HepG2 (cell line): ENCODE measurements at regions not wholly inside any gene's neighbourhood (a gene's known extent, or its start where the extent isn't known, plus 50 kb on each side); places are given as distances from the start of the nearest gene placed in this dataset.

ENCODE experiments used
- ATAC-seq: fragments of 200-7000 bp; cut with Tn5 transposase; 3 replicates; pipeline ENCODE4 v1.9.1; 2020; ENCODE audit warnings: mild to moderate bottlenecking, moderate library complexity
- BruUV-seq: library from RNA; stranded (reverse); fragments of 400-500 nt; replicated peaks from 2 replicates; lab custom pipeline; 2021; lab: Mats Ljungman, UMichigan
- CTCF ChIA-PET: fragments of 300-600 bp; formaldehyde crosslinking; extraction: SDS; loops from one replicate; lab custom pipeline; 2021; ENCODE audit warnings: low total read pairs, inconsistent platforms, low intra/inter-chr PET ratio; lab: Yijun Ruan, JAX
- POLR2A ChIA-PET: fragments of 350-600 bp; sonication (Branson Sonifier 250); formaldehyde crosslinking; loops from one replicate; lab custom pipeline; 2020; ENCODE audit warnings: antibody characterized with exemption, inconsistent platforms; lab: Yijun Ruan, JAX
- DNase-seq: peaks from one replicate; pipeline ENCODE4 v3.0.0-alpha.2; 2015; ENCODE audit warnings: low spot score
- FAIRE-seq: peaks from 3 replicates; lab custom pipeline; 2011; peaks lifted over from hg19 to GRCh38; lab: Jason Lieb, UNC
- H2AFZ ChIP-seq: one replicate; pipeline ENCODE4 v1.6.1; 2011; ENCODE audit warnings: low read length, inconsistent platforms
- H3K27ac ChIP-seq: fragments of 300-600 bp; 3 replicates; pipeline ENCODE4 v1.8.0; 2011; ENCODE audit warnings: mixed run types, mild to moderate bottlenecking, mixed read lengths, low read length, inconsistent platforms; ENCODE audit not compliant: insufficient read depth; ENCODE audit errors: extremely low read length
- H3K27me3 ChIP-seq, 2 experiments: fragments of 200-600 bp in 1 of 2; 2 replicates in 1 of 2; 3 replicates in 1 of 2; pipeline versions ENCODE4 v1.6.0 to v1.8.0; 2011; ENCODE audit warnings: low read length in 2 of 2, mild to moderate bottlenecking in 2 of 2, moderate library complexity in 2 of 2, inconsistent platforms in 1 of 2; ENCODE audit not compliant: insufficient read depth in 2 of 2, control insufficient read depth in 1 of 2
- H3K36me3 ChIP-seq, 2 experiments: fragments of 200-600 bp in 1 of 2; replicated peaks in 1 of 2; 2 replicates in 1 of 2; 3 replicates in 1 of 2; pipeline versions ENCODE4 v1.5.1 to v1.8.0; 2011; ENCODE audit warnings: low read length in 2 of 2, inconsistent platforms in 1 of 2; ENCODE audit not compliant: insufficient read depth in 2 of 2, control insufficient read depth in 1 of 2
- H3K4me1 ChIP-seq: 2 replicates; pipeline ENCODE4 v1.5.1; 2012; ENCODE audit warnings: low read length, inconsistent platforms; ENCODE audit not compliant: insufficient read depth
- H3K4me2 ChIP-seq: 2 replicates; pipeline ENCODE4 v1.6.0; 2011; ENCODE audit warnings: low read depth, low read length, inconsistent platforms
- H3K4me3 ChIP-seq, 3 experiments: fragments of 200-600 bp in 1 of 3; sonication (generic), shearing (Covaris generic) in 1 of 3; replicated peaks in 1 of 3; 2 replicates each; pipeline ENCODE4 v1.5.1; 2011 to 2016; ENCODE audit warnings: low read length in 3 of 3, inconsistent platforms in 2 of 3, low read depth in 2 of 3, mild to moderate bottlenecking in 2 of 3, control low read depth in 1 of 3, mixed read lengths in 1 of 3; ENCODE audit not compliant: insufficient read depth in 1 of 3
- H3K79me2 ChIP-seq: one replicate; pipeline ENCODE4 v1.6.1; 2011; ENCODE audit warnings: low read length, inconsistent platforms; ENCODE audit not compliant: insufficient read depth
- H3K9ac ChIP-seq: 2 replicates; pipeline ENCODE4 v1.6.0; 2011; ENCODE audit warnings: mild to moderate bottlenecking, low read depth, low read length, inconsistent platforms; ENCODE audit not compliant: insufficient read depth
- H3K9me3 ChIP-seq: 2 replicates; pipeline ENCODE4 v1.5.1; 2012; ENCODE audit warnings: mild to moderate bottlenecking, low read length
- H4K20me1 ChIP-seq: 2 replicates; pipeline ENCODE4 v1.6.0; 2011; ENCODE audit warnings: inconsistent platforms, mild to moderate bottlenecking, low read length, moderate library complexity; ENCODE audit not compliant: insufficient read depth
- CCDC6 ChIP-seq: sonication (generic); formaldehyde crosslinking; IDR thresholded peaks from 2 replicates; pipeline ENCODE4 v1.8.1; 2022; ENCODE audit warnings: mild to moderate bottlenecking, missing genetic modification reagents, moderate library complexity
- HMG20B ChIP-seq: conservative IDR thresholded peaks from 2 replicates; pipeline ENCODE4 v1.6.1; 2016; ENCODE audit warnings: missing genetic modification reagents, missing compliant biosample characterization
- NCOR1 ChIP-seq: fragments of 200-600 bp; sonication (generic); IDR thresholded peaks from 2 replicates; pipeline ENCODE4 v1.7.0; 2017; ENCODE audit warnings: antibody characterized with exemption, low read length, borderline replicate concordance
- SMARCE1 ChIP-seq: fragments of 450-650 bp; IDR thresholded peaks from 2 replicates; pipeline ENCODE4 v1.6.1; 2017; ENCODE audit warnings: borderline replicate concordance
- ZNF703 ChIP-seq: sonication (generic); formaldehyde crosslinking; IDR thresholded peaks from 2 replicates; pipeline ENCODE4 v1.5.1; 2020; ENCODE audit warnings: missing genetic modification reagents, mild to moderate bottlenecking, moderate library complexity, borderline replicate concordance
- ZNF891 ChIP-seq: sonication (generic); formaldehyde crosslinking; IDR thresholded peaks from 2 replicates; pipeline ENCODE4 v1.5.0; 2020; ENCODE audit warnings: mild to moderate bottlenecking, missing genetic modification reagents
- WGBS: methylation state at CpG from one replicate; pipeline ENCODE4 v1.1.6; 2017; ENCODE audit warnings: low lambda C conversion rate; 5-methylcytosine and 5-hydroxymethylcytosine counted together
- in situ Hi-C: cut with HindIII; loops from 2 replicates; pipeline ENCODE4 v1.10.0; 2017; ENCODE audit warnings: low pct_unique_long_range_greater_than_20kb; ENCODE audit not compliant: extremely low pct_ligation_motif_present
- intact Hi-C: fragments of 100-400 bp; cut with micrococcal nuclease; formaldehyde crosslinking; loops from one replicate; pipeline ENCODE4 v1.10.0; 2022; ENCODE audit not compliant: unreplicated experiment
- TF ChIP-seq, protein P1 (sequence below): sonication (generic); formaldehyde crosslinking; IDR thresholded peaks from 2 replicates; pipeline ENCODE4 v1.4.0; 2020; ENCODE audit warnings: missing genetic modification reagents
- TF ChIP-seq, protein P2 (sequence below): sonication (generic); formaldehyde crosslinking; IDR thresholded peaks from 2 replicates; pipeline ENCODE4 v1.4.0; 2020; ENCODE audit warnings: low read depth, missing genetic modification reagents
- TF ChIP-seq, protein P3 (sequence below): sonication (generic); formaldehyde crosslinking; IDR thresholded peaks from 2 replicates; pipeline ENCODE4 v1.5.1; 2020; ENCODE audit warnings: missing genetic modification reagents, mild to moderate bottlenecking, borderline replicate concordance

DNA sequence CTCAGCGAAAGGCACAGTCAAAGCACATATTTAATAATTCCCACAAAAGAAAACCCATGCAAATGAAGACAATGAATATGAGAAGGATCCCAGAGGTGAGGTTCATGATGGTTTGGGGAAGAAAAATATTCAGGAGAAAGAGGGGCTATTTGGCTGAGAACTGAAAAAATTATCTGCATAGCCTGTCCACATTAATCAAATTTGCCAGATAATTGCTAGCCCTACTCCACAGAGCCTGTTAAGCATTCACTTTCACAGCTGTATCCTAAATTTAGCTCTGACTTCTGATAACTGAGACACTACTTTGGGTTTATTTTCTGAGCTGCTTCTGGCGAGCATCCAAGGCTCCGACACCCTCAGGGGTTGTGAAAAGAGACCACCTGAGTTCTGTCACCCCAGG, 176.2 kb downstream of the HERPUD2 start:
- H3K79me2 ChIP-seq = no peaks in the 10 kb centered on the region
- no peak for ATAC-seq
- no peaks in the 10 kb centered on the region for H3K9me3 ChIP-seq
- no peak overlapping the region for H3K4me2 ChIP-seq
- POLR2A ChIA-PET = no interaction called here
- H3K36me3 ChIP-seq = no peaks in the 10 kb centered on the region
- FAIRE-seq = no peak
- H2AFZ ChIP-seq = no peak overlapping the region
- H4K20me1 ChIP-seq = no peaks in the 10 kb centered on the region
- 1% methylated on average over 3 of the region's 3 CpGs for WGBS
- BruUV-seq = no TSS peak
- CTCF ChIA-PET = interaction anchor here (2.1 kb wide), 1 partner anchor 94 kb away, joined by 17 read pairs; no protein-coding TSS in a partner anchor
- H3K4me1 ChIP-seq = no peaks in the 10 kb centered on the region
- intact Hi-C loops (no loop called here), in situ Hi-C loops (no loop called here)
- H3K9ac ChIP-seq = no peak overlapping the region
- H3K27ac ChIP-seq = no peak overlapping the region
- H3K4me3 ChIP-seq = no peak overlapping the region
- no peaks in the 10 kb centered on the region; a peak in 1 of 5 replicates for H3K27me3 ChIP-seq
- no peak for DNase-seq
- no peak for TF ChIP-seq HMG20B (CRISPR knock-in tag)
- TF ChIP-seq, protein P1, sequence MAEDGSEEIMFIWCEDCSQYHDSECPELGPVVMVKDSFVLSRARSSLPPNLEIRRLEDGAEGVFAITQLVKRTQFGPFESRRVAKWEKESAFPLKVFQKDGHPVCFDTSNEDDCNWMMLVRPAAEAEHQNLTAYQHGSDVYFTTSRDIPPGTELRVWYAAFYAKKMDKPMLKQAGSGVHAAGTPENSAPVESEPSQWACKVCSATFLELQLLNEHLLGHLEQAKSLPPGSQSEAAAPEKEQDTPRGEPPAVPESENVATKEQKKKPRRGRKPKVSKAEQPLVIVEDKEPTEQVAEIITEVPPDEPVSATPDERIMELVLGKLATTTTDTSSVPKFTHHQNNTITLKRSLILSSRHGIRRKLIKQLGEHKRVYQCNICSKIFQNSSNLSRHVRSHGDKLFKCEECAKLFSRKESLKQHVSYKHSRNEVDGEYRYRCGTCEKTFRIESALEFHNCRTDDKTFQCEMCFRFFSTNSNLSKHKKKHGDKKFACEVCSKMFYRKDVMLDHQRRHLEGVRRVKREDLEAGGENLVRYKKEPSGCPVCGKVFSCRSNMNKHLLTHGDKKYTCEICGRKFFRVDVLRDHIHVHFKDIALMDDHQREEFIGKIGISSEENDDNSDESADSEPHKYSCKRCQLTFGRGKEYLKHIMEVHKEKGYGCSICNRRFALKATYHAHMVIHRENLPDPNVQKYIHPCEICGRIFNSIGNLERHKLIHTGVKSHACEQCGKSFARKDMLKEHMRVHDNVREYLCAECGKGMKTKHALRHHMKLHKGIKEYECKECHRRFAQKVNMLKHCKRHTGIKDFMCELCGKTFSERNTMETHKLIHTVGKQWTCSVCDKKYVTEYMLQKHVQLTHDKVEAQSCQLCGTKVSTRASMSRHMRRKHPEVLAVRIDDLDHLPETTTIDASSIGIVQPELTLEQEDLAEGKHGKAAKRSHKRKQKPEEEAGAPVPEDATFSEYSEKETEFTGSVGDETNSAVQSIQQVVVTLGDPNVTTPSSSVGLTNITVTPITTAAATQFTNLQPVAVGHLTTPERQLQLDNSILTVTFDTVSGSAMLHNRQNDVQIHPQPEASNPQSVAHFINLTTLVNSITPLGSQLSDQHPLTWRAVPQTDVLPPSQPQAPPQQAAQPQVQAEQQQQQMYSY (CRISPR knock-in tag) = no peak
- TF ChIP-seq NCOR1 = no peak
- TF ChIP-seq CCDC6 = no peak
- TF ChIP-seq SMARCE1 = no peak
- TF ChIP-seq, protein P2, sequence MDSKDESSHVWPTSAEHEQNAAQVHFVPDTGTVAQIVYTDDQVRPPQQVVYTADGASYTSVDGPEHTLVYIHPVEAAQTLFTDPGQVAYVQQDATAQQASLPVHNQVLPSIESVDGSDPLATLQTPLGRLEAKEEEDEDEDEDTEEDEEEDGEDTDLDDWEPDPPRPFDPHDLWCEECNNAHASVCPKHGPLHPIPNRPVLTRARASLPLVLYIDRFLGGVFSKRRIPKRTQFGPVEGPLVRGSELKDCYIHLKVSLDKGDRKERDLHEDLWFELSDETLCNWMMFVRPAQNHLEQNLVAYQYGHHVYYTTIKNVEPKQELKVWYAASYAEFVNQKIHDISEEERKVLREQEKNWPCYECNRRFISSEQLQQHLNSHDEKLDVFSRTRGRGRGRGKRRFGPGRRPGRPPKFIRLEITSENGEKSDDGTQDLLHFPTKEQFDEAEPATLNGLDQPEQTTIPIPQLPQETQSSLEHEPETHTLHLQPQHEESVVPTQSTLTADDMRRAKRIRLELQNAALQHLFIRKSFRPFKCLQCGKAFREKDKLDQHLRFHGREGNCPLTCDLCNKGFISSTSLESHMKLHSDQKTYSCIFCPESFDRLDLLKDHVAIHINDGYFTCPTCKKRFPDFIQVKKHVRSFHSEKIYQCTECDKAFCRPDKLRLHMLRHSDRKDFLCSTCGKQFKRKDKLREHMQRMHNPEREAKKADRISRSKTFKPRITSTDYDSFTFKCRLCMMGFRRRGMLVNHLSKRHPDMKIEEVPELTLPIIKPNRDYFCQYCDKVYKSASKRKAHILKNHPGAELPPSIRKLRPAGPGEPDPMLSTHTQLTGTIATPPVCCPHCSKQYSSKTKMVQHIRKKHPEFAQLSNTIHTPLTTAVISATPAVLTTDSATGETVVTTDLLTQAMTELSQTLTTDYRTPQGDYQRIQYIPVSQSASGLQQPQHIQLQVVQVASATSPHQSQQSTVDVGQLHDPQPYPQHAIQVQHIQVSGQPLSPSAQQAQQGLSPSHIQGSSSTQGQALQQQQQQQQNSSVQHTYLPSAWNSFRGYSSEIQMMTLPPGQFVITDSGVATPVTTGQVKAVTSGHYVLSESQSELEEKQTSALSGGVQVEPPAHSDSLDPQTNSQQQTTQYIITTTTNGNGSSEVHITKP = no peak
- TF ChIP-seq ZNF703 (CRISPR knock-in tag) = no peak
- TF ChIP-seq, protein P3, sequence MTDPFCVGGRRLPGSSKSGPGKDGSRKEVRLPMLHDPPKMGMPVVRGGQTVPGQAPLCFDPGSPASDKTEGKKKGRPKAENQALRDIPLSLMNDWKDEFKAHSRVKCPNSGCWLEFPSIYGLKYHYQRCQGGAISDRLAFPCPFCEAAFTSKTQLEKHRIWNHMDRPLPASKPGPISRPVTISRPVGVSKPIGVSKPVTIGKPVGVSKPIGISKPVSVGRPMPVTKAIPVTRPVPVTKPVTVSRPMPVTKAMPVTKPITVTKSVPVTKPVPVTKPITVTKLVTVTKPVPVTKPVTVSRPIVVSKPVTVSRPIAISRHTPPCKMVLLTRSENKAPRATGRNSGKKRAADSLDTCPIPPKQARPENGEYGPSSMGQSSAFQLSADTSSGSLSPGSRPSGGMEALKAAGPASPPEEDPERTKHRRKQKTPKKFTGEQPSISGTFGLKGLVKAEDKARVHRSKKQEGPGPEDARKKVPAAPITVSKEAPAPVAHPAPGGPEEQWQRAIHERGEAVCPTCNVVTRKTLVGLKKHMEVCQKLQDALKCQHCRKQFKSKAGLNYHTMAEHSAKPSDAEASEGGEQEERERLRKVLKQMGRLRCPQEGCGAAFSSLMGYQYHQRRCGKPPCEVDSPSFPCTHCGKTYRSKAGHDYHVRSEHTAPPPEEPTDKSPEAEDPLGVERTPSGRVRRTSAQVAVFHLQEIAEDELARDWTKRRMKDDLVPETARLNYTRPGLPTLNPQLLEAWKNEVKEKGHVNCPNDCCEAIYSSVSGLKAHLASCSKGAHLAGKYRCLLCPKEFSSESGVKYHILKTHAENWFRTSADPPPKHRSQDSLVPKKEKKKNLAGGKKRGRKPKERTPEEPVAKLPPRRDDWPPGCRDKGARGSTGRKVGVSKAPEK (CRISPR knock-in tag) = no peak
- TF ChIP-seq ZNF891 (CRISPR knock-in tag) = no peak
